ENCODE measurements at regions not wholly inside any gene's neighbourhood (a gene's known extent, or its start where the extent isn't known, plus 50 kb on each side); places are given as distances from the start of the nearest gene placed in this dataset.

DNA sequence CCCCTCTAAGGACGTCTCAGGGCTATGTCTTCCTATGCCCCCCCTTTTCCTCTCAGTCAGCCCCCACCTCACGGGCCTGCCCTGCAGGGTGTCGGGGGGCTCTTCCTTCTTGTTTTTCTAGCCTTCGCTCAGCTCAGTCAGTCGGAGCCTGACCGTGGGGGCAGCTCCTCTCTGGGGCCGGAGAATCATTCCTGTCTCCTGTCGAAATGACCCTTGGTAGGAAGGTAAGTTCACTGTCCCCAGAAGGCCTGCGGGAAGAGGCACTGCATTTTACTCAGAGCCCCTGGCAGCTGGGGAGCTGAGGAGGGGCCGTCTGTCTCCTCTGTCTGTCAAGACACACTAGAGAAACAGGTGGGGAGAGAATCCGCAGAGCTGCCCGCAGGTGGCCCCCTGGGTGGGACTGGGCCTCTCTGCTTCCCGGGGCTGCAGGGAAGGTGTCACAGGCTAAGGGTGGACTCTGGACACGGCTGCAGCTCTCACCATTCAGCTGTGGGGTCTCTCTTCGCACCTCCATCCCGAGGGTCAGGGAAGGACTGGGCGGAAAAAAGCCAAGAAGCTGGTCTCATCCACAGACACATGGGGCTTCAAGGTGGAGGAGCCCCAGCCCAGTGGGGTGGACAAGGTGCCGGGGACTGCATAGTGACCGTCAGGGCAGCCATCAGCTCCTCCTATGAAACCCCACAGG, 112.8 kb upstream of the TNRC6C start:
- no peaks in the 10 kb centered on the region for H3K36me3 Mint-ChIP-seq
- peaks cover 41 to 64% (median 41%) of the 10 kb centered on the region in 3 donors for H3K4me1 Mint-ChIP-seq
- ATAC-seq (replicated peaks in 1 of 4), result no peak
- ChIA-PET CTCF (interaction anchor here (0.6 kb wide), 2 partner anchors 240 to 1289 kb away, joined by 4 to 8 read pairs; no protein-coding TSS in a partner anchor), POLR2A (no interaction called here)
- peak overlapping the region in 1 of 3 donors; percentile 47 for H3K4me3 Mint-ChIP-seq
- peak overlapping the region; percentile 33 to 39 for H3K27ac Mint-ChIP-seq
- Histone ChIP-seq H3K36me3 (ENCODE audit: control insufficient read depth in 2 of 2, extremely low read depth in 1 of 2, insufficient read depth in 1 of 2, low read length in 1 of 2) (no peaks in the 10 kb centered on the region), H3K4me1 (ENCODE audit: control insufficient read depth in 1 of 2, extremely low read depth in 1 of 2, insufficient read depth in 2 of 2, low read length in 2 of 2) (peaks cover 18 to 64% of the 10 kb centered on the region in 2 experiments), H3K27ac (ENCODE audit: low read length) (peak overlapping the region; percentile 30), H3K27me3 (replicated peaks in 1 of 2; ENCODE audit: control insufficient read depth in 2 of 2, extremely low read depth in 1 of 2, insufficient read depth in 2 of 2, low read length in 1 of 2) (no peaks in the 10 kb centered on the region), H3K4me3 (ENCODE audit: control insufficient read depth in 1 of 2, extremely low read depth in 1 of 2, low read length in 1 of 2) (no peak overlapping the region), H3K9me3 (no peaks in the 10 kb centered on the region)
- DNase-seq, result no peak
- H3K27me3 Mint-ChIP-seq, result no peaks in the 10 kb centered on the region
- no peaks in the 10 kb centered on the region for H3K9me3 Mint-ChIP-seq
- 92% methylated on average over 11 of the region's 19 CpGs for WGBS (ENCODE audit: insufficient coverage)

DNA sequence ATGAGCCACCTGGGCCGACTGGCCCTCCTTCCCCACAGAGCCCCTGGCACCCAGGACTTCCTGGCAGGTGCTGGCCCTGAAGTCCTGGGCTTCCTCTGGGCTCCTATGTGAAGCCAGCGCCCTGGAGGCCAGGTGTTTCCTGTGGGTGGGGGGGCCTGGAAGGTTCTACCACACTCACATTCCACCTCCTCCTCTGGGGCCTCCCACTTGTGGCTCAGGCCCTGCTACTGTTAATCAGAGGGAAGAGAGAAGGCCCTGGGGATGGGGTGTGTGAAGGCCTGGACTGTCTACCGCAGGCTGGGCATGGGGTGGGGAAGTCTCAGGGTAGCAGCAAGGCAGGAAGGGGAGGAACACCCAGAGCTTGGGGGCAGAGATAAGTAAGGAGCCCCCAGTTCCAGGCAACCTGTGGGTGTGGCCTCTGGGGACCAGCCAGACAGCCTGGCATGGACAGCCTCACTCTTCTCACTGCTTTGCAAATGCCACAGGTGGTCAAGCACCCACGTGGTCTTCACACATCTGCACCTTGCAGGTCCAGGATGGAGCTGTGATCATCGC, 111.9 kb upstream of the TNRC6C start:
- CTCF ChIA-PET, result no interaction called here
- H3K4me3 Mint-ChIP-seq, result peak overlapping the region in 1 of 3 donors; percentile 47
- peak in 21 of 35 experiments; percentile 2 to 55 (median 28) for DNase-seq

DNA sequence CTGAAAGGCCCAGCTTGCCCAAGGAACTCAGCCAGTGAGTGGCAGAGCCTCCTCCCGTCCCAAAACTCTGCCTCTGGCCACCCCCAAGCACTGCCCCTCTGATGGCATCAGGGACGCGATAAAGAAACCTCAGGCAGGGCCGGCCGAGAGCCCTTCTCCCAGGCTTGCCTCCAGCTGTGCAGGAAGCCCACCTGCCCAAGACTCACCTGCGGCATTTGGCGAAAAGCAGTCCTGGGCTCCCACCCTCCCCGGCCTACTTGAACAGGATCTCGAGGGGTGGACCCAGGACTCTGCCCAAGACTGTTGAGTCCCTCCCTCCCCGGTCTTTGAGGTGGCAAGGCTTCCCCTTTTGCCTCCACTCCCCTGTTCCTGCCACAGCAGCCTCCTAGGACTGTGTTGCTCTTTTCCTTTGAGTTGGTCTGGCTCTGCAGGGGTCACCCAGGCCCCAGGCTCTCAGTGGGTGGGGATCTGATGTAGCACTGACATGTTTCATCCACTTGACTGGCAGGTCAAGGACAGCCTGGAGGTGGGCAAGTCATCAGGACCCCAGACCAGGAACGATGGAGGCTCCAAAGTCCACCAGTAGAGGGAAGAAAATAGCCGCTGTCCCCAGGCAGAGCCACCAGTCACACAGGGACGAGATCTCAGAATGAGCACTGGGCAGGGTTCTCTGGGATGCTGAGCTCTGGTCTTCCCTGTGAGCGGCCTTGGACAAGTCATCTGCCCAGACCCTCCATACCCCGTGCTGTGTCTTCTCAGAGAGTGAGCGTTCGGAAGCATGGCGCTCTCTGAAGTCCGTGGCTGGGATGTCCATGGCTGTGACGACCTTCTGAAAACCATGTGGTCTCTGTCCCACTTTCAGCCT, 111.0 kb upstream of the TNRC6C start:
- whole genome bisulfite sequencing (ENCODE audit: insufficient coverage), result 95% methylated on average over 20 of the region's 20 CpGs
- H3K9me3 Mint-ChIP-seq, result no peaks in the 10 kb centered on the region
- Histone ChIP-seq H3K36me3 (ENCODE audit: control insufficient read depth in 2 of 2, extremely low read depth in 1 of 2, insufficient read depth in 1 of 2, low read length in 1 of 2) (no peaks in the 10 kb centered on the region), H3K27me3 (replicated peaks in 1 of 2; ENCODE audit: control insufficient read depth in 2 of 2, extremely low read depth in 1 of 2, insufficient read depth in 2 of 2, low read length in 1 of 2) (no peaks in the 10 kb centered on the region), H3K4me1 (ENCODE audit: control insufficient read depth in 1 of 2, extremely low read depth in 1 of 2, insufficient read depth in 2 of 2, low read length in 2 of 2) (peaks cover 13 to 55% of the 10 kb centered on the region in 2 experiments), H3K27ac (ENCODE audit: low read length) (peak overlapping the region; percentile 30), H3K4me3 (ENCODE audit: control insufficient read depth in 1 of 2, extremely low read depth in 1 of 2, low read length in 1 of 2) (no peak overlapping the region), H3K9me3 (no peaks in the 10 kb centered on the region)
- ChIA-PET POLR2A (interaction anchor here in 1 of 2 donors (0.6 kb wide), 1 partner anchor 330 kb away, joined by 3 read pairs; no protein-coding TSS in a partner anchor), CTCF (no interaction called here)
- peaks cover 26 to 51% (median 26%) of the 10 kb centered on the region in 3 donors for H3K4me1 Mint-ChIP-seq
- ATAC-seq (replicated peaks in 1 of 4) (no peak), DNase-seq (no peak)
- no peaks in the 10 kb centered on the region for H3K27me3 Mint-ChIP-seq
- peak overlapping the region; percentile 80 to 89 for H3K27ac Mint-ChIP-seq
- peak overlapping the region in 1 of 3 donors; percentile 29 for H3K4me3 Mint-ChIP-seq
- no peaks in the 10 kb centered on the region for H3K36me3 Mint-ChIP-seq

More for the DNA sequence above, 111.9 kb upstream of the TNRC6C start:
- H3K27ac Mint-ChIP-seq, result peak overlapping the region; percentile 80 to 89
- ATAC-seq (replicated peaks in 1 of 4), result peak in 3 of 4 experiments; percentile 19 to 63 (median 45)
- H3K4me1 Mint-ChIP-seq, result peaks cover 34 to 60% (median 34%) of the 10 kb centered on the region in 3 donors
- no CpG with 5 or more reads among the region's 5 CpGs for WGBS (ENCODE audit: insufficient coverage)
- POLR2A ChIA-PET, result interaction anchor here in 1 of 2 donors (0.6 kb wide), 1 partner anchor 329 kb away, joined by 3 read pairs; no protein-coding TSS in a partner anchor
- Histone ChIP-seq H3K9me3 (no peaks in the 10 kb centered on the region), H3K27ac (ENCODE audit: low read length) (peak overlapping the region; percentile 30), H3K4me1 (ENCODE audit: control insufficient read depth in 1 of 2, extremely low read depth in 1 of 2, insufficient read depth in 2 of 2, low read length in 2 of 2) (peaks cover 16 to 63% of the 10 kb centered on the region in 2 experiments), H3K4me3 (ENCODE audit: control insufficient read depth in 1 of 2, extremely low read depth in 1 of 2, low read length in 1 of 2) (no peak overlapping the region), H3K27me3 (replicated peaks in 1 of 2; ENCODE audit: control insufficient read depth in 2 of 2, extremely low read depth in 1 of 2, insufficient read depth in 2 of 2, low read length in 1 of 2) (no peaks in the 10 kb centered on the region), H3K36me3 (ENCODE audit: control insufficient read depth in 2 of 2, extremely low read depth in 1 of 2, insufficient read depth in 1 of 2, low read length in 1 of 2) (no peaks in the 10 kb centered on the region)
- no peaks in the 10 kb centered on the region for H3K36me3 Mint-ChIP-seq
- no peaks in the 10 kb centered on the region for H3K9me3 Mint-ChIP-seq
- no peaks in the 10 kb centered on the region for H3K27me3 Mint-ChIP-seq

DNA sequence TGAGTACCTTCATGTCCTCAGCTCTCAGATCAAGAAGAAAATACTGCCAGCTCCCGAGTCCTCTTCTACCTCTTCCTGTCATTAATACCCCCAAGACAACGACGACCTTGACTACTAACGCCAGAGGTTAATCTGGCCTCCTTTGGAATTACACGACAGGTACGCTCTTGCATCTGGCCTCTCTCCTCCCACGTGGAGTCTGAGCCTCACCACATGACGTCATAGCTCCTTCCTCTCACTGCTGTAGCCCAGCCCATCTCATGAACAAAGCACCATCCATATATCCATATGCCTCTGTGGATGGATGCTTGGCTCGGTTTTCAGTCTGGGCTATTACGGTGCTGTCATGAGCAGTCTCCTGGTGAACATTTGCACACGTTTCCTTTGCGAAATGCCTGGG, 110.2 kb upstream of the TNRC6C start:
- no peak overlapping the region for H3K27ac Mint-ChIP-seq
- Histone ChIP-seq H3K4me3 (ENCODE audit: control insufficient read depth in 1 of 2, extremely low read depth in 1 of 2, low read length in 1 of 2) (no peak overlapping the region), H3K27me3 (replicated peaks in 1 of 2; ENCODE audit: control insufficient read depth in 2 of 2, extremely low read depth in 1 of 2, insufficient read depth in 2 of 2, low read length in 1 of 2) (peaks cover 0 to 4% of the 10 kb centered on the region in 2 experiments), H3K9me3 (no peaks in the 10 kb centered on the region), H3K36me3 (ENCODE audit: control insufficient read depth in 2 of 2, extremely low read depth in 1 of 2, insufficient read depth in 1 of 2, low read length in 1 of 2) (no peaks in the 10 kb centered on the region), H3K4me1 (ENCODE audit: control insufficient read depth in 1 of 2, extremely low read depth in 1 of 2, insufficient read depth in 2 of 2, low read length in 2 of 2) (peaks cover 13 to 47% of the 10 kb centered on the region in 2 experiments), H3K27ac (ENCODE audit: low read length) (no peak overlapping the region)
- peaks cover 18 to 43% (median 18%) of the 10 kb centered on the region in 3 donors for H3K4me1 Mint-ChIP-seq
- H3K27me3 Mint-ChIP-seq, result no peaks in the 10 kb centered on the region
- DNase-seq, result no peak
- no peaks in the 10 kb centered on the region for H3K9me3 Mint-ChIP-seq
- H3K36me3 Mint-ChIP-seq, result no peaks in the 10 kb centered on the region
- no peak overlapping the region for H3K4me3 Mint-ChIP-seq
- ChIA-PET CTCF (no interaction called here), POLR2A (interaction anchor here in 1 of 2 donors (0.5 kb wide), 1 partner anchor 290 kb away, joined by 3 read pairs; no protein-coding TSS in a partner anchor)
- WGBS (ENCODE audit: insufficient coverage), result 69% methylated on average over 8 of the region's 12 CpGs
- no peak for ATAC-seq (replicated peaks in 1 of 4)

DNA sequence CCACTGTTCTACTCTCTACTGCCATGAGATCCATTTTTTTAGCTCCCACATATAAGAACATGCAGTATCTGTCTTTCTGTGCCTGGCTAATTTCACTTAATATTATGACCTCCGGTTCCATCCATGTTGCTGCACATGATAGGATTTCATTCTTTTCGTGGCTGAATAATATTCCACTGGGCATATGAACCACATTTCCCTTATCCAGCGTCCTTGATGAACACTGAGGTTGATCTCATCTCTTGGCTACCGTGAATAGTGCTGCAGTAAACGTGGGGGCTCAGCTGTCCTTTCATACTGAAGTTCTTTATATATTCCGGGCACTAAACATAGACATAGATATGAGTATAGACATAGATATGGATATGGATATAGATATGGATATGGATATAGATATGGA, 109.3 kb upstream of the TNRC6C start:
- Histone ChIP-seq H3K4me1 (ENCODE audit: control insufficient read depth in 1 of 2, extremely low read depth in 1 of 2, insufficient read depth in 2 of 2, low read length in 2 of 2) (peaks cover 9 to 40% of the 10 kb centered on the region in 2 experiments), H3K36me3 (ENCODE audit: control insufficient read depth in 2 of 2, extremely low read depth in 1 of 2, insufficient read depth in 1 of 2, low read length in 1 of 2) (no peaks in the 10 kb centered on the region), H3K27ac (ENCODE audit: low read length) (no peak overlapping the region), H3K27me3 (replicated peaks in 1 of 2; ENCODE audit: control insufficient read depth in 2 of 2, extremely low read depth in 1 of 2, insufficient read depth in 2 of 2, low read length in 1 of 2) (peaks cover 0 to 8% of the 10 kb centered on the region in 2 experiments), H3K4me3 (ENCODE audit: control insufficient read depth in 1 of 2, extremely low read depth in 1 of 2, low read length in 1 of 2) (no peak overlapping the region), H3K9me3 (no peaks in the 10 kb centered on the region)
- Mint-ChIP-seq H3K27ac (no peak overlapping the region), H3K4me3 (no peak overlapping the region), H3K27me3 (no peaks in the 10 kb centered on the region), H3K9me3 (no peaks in the 10 kb centered on the region), H3K4me1 (peaks cover 8 to 33% (median 8%) of the 10 kb centered on the region in 3 donors), H3K36me3 (no peaks in the 10 kb centered on the region)
- ATAC-seq (replicated peaks in 1 of 4), result no peak
- ChIA-PET POLR2A (no interaction called here), CTCF (no interaction called here)
- 97% methylated on average over 3 of the region's 6 CpGs for WGBS (ENCODE audit: insufficient coverage)
- no peak for DNase-seq

DNA sequence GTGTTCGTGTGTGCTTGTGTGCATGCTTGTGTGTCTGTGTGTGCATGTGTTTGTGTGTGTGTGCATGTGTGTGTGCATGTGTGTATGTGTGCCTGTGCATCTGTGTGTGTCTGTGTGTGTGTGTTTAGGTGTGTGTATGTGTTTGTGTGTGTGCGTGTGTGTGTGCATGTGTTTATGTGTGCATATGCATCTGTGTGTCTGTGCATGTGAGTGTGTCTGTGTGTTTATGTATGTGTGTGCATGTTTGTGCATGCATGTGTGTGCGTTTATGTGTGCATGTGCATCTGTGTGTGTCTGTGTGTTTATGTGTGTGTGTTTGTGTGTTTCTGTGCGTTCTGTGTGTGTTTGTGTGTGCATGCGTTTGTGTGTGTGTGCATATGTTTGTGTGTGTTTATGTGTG, 106.6 kb upstream of the TNRC6C start:
- WGBS (ENCODE audit: insufficient coverage), result 93% methylated on average over 5 of the region's 5 CpGs
- Histone ChIP-seq H3K4me1 (ENCODE audit: control insufficient read depth in 1 of 2, extremely low read depth in 1 of 2, insufficient read depth in 2 of 2, low read length in 2 of 2) (peaks cover 2 to 28% of the 10 kb centered on the region in 2 experiments), H3K4me3 (ENCODE audit: control insufficient read depth in 1 of 2, extremely low read depth in 1 of 2, low read length in 1 of 2) (no peak overlapping the region), H3K36me3 (ENCODE audit: control insufficient read depth in 2 of 2, extremely low read depth in 1 of 2, insufficient read depth in 1 of 2, low read length in 1 of 2) (no peaks in the 10 kb centered on the region), H3K9me3 (no peaks in the 10 kb centered on the region), H3K27me3 (replicated peaks in 1 of 2; ENCODE audit: control insufficient read depth in 2 of 2, extremely low read depth in 1 of 2, insufficient read depth in 2 of 2, low read length in 1 of 2) (peaks cover 0 to 8% of the 10 kb centered on the region in 2 experiments), H3K27ac (ENCODE audit: low read length) (no peak overlapping the region)
- Mint-ChIP-seq H3K9me3 (no peaks in the 10 kb centered on the region), H3K4me3 (no peak overlapping the region), H3K27me3 (no peaks in the 10 kb centered on the region), H3K27ac (no peak overlapping the region), H3K36me3 (no peaks in the 10 kb centered on the region), H3K4me1 (peaks cover 14 to 23% (median 15%) of the 10 kb centered on the region in 3 donors)
- ATAC-seq (replicated peaks in 1 of 4), result no peak
- DNase-seq, result no peak
- CTCF ChIA-PET, result no interaction called here
- POLR2A ChIA-PET, result no interaction called here
